HEK293T (cell line): ENCODE measurements at regions not wholly inside any gene's neighbourhood (a gene's known extent, or its start where the extent isn't known, plus 50 kb on each side); places are given as distances from the start of the nearest gene placed in this dataset.

Source experiments
- CTCF ChIA-PET: fragments of 350-600 bp; formaldehyde crosslinking; extraction: SDS; loops from one replicate; lab custom pipeline; 2021; ENCODE audit warnings: antibody characterized with exemption, inconsistent platforms; lab: Yijun Ruan, JAX
- POLR2A ChIA-PET: fragments of 350-600 bp; formaldehyde crosslinking; extraction: SDS; loops from one replicate; lab custom pipeline; 2020; ENCODE audit warnings: antibody characterized with exemption, inconsistent platforms; lab: Yijun Ruan, JAX
- DNase-seq: peaks from one replicate; pipeline ENCODE4 v3.0.0; 2012; ENCODE audit warnings: mixed read lengths; ENCODE audit errors: extremely low spot score
- ARNT ChIP-seq: fragments of 450-650 bp; IDR thresholded peaks from 2 replicates; pipeline ENCODE4 v1.6.1; 2017; ENCODE audit warnings: mild to moderate bottlenecking
- BHLHE40 ChIP-seq: fragments of 450-650 bp; IDR thresholded peaks from 2 replicates; pipeline ENCODE4 v1.6.1; 2016; ENCODE audit warnings: mild to moderate bottlenecking, moderate library complexity, borderline replicate concordance
- CTBP1 ChIP-seq: fragments of 450-650 bp; IDR thresholded peaks from 2 replicates; pipeline ENCODE4 v1.6.1; 2016; ENCODE audit warnings: borderline replicate concordance
- ELF4 ChIP-seq: fragments of 450-650 bp; IDR thresholded peaks from 2 replicates; pipeline ENCODE4 v1.6.1; 2017; ENCODE audit warnings: antibody characterized with exemption
- FOXA1 ChIP-seq: fragments of 450-650 bp; IDR thresholded peaks from 2 replicates; pipeline ENCODE4 v1.6.1; 2016; ENCODE audit warnings: mild to moderate bottlenecking
- FOXK2 ChIP-seq: fragments of 450-650 bp; IDR thresholded peaks from 2 replicates; pipeline ENCODE4 v1.6.1; 2016; ENCODE audit warnings: mild to moderate bottlenecking
- FOXM1 ChIP-seq: fragments of 450-650 bp; IDR thresholded peaks from 2 replicates; pipeline ENCODE4 v1.6.1; 2017; ENCODE audit warnings: mild to moderate bottlenecking, borderline replicate concordance
- HDGF ChIP-seq: fragments of 450-650 bp; IDR thresholded peaks from 2 replicates; pipeline ENCODE4 v1.6.1; 2017; ENCODE audit warnings: antibody characterized with exemption, borderline replicate concordance
- L3MBTL2 ChIP-seq: fragments of 450-650 bp; conservative IDR thresholded peaks from 2 replicates; pipeline ENCODE4 v1.6.1; 2016; ENCODE audit warnings: mild to moderate bottlenecking
- LEF1 ChIP-seq: fragments of 450-650 bp; IDR thresholded peaks from 2 replicates; pipeline ENCODE4 v1.6.1; 2017; ENCODE audit warnings: mild to moderate bottlenecking, borderline replicate concordance
- NFRKB ChIP-seq: fragments of 450-650 bp; IDR thresholded peaks from 2 replicates; pipeline ENCODE4 v1.6.1; 2016; ENCODE audit warnings: mild to moderate bottlenecking, moderate library complexity
- SP1 ChIP-seq: fragments of 450-650 bp; IDR thresholded peaks from 2 replicates; pipeline ENCODE4 v1.6.1; 2017
- SUZ12 ChIP-seq: fragments of 450-650 bp; IDR thresholded peaks from 2 replicates; pipeline ENCODE4 v1.6.1; 2016; ENCODE audit warnings: mild to moderate bottlenecking
- TARDBP ChIP-seq: fragments of 450-650 bp; IDR thresholded peaks from 2 replicates; pipeline ENCODE4 v1.6.1; 2016
- ZNF384 ChIP-seq: fragments of 450-650 bp; IDR thresholded peaks from 2 replicates; pipeline ENCODE4 v1.6.1; 2016
- TF ChIP-seq, protein P1 (sequence below): fragments of 450-650 bp; IDR thresholded peaks from 2 replicates; pipeline ENCODE4 v1.6.1; 2016

DNA sequence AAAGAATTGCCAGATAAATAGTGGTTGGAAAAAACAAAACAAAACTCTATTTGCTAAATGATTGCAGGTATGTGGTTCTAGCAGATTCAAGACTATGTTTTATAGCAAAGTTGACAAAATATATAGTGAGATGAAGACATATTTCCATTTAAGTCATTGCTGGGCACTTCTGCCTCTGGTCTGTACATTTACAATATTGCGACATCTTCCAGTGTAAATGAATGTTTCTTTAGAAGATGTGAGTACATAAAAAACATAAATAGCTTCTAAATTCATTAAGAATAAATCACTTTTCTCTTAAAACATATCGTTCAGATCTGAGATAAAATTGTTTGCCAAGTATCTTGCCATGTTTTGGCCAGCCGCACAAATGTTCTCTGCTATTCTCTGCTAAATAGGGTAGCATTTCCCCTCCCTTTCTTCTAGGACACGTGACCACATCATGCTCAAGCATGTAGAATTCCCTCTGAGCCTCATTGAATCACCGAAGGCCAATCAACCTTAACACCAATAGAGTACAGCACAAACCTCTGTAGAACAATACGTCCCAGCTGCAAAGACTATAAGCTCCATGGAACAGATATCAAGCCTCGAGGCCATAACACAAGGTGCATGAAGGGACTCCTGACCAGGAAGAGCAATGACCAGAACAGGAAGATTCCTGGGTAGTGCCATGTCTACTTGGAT is 1173.3 kb downstream of the GATA3 start:
- no peak for TF ChIP-seq CTBP1
- no peak for TF ChIP-seq ELF4
- TF ChIP-seq L3MBTL2 = no peak
- no peak for TF ChIP-seq ZNF384
- TF ChIP-seq LEF1 = no peak
- no peak for TF ChIP-seq SUZ12
- no peak for TF ChIP-seq HDGF
- TF ChIP-seq FOXM1 = no peak
- TF ChIP-seq, protein P1, sequence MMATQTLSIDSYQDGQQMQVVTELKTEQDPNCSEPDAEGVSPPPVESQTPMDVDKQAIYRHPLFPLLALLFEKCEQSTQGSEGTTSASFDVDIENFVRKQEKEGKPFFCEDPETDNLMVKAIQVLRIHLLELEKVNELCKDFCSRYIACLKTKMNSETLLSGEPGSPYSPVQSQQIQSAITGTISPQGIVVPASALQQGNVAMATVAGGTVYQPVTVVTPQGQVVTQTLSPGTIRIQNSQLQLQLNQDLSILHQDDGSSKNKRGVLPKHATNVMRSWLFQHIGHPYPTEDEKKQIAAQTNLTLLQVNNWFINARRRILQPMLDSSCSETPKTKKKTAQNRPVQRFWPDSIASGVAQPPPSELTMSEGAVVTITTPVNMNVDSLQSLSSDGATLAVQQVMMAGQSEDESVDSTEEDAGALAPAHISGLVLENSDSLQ = no peak
- TF ChIP-seq FOXK2 = no peak
- TF ChIP-seq BHLHE40 = no peak
- TF ChIP-seq TARDBP = no peak
- TF ChIP-seq ARNT = no peak
- DNase-seq = no peak
- POLR2A ChIA-PET = no interaction called here
- CTCF ChIA-PET = no interaction called here

- DNase-seq = no peak
- POLR2A ChIA-PET = no interaction called here
- TF ChIP-seq ELF4 (no peak), CTBP1 (no peak), SUZ12 (no peak), BHLHE40 (no peak), FOXM1 (no peak), SP1 (no peak), HDGF (no peak), ARNT (no peak), NFRKB (no peak), FOXK2 (no peak), ZNF384 (no peak), L3MBTL2 (no peak), TARDBP (no peak), LEF1 (no peak), FOXA1 (no peak)
- TF ChIP-seq, protein P1 = no peak
- CTCF ChIA-PET = no interaction called here
These were observed 1174.3 kb downstream of the GATA3 start for GRCh38 chr10:9228771-9229170.

DNA sequence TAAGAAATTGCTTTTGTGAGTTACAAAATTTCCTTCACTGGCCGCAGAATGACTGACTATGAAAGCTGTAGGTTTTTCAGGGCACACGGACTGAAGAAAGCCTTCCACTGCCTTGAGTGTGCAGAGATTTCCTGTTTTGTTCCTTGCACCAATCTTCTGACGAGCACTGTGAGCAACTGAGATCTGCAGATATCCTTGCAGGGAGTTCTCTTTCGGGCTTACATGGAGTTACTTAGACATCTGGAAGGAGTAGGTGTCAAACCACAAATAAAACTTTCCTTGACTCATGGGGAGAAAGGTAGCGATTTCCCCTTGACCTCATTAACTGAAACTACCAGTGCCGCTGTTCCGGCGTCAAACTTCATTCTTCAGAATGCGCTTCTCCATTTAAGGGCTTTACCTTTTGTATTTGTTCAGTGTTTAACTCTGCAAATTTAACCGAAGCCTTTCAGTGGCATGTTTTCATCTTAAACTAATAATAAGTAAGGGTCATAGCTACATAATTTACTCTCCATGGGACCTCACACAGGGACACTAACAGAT is 1175.3 kb downstream of the GATA3 start:
- CTCF ChIA-PET = interaction anchor here (0.7 kb wide), 1 partner anchor 12 kb away, joined by 3 read pairs; no protein-coding TSS in a partner anchor
- no peak for DNase-seq
- POLR2A ChIA-PET = no interaction called here
- TF ChIP-seq ZNF384 (no peak), TARDBP (no peak), SUZ12 (no peak), ARNT (no peak), CTBP1 (no peak), FOXK2 (no peak), BHLHE40 (no peak), FOXA1 (no peak), FOXM1 (no peak), L3MBTL2 (no peak)

- ChIA-PET POLR2A (no interaction called here), CTCF (no interaction called here)
These were observed 1176.1 kb downstream of the GATA3 start for GRCh38 chr10:9230625-9231024.

GRCh38 chr10:9234191-9234590 is 1179.7 kb downstream of the GATA3 start:
- ChIA-PET POLR2A (no interaction called here), CTCF (no interaction called here)
- TF ChIP-seq TARDBP (no peak), SUZ12 (no peak), FOXM1 (no peak), ELF4 (no peak), ZNF384 (no peak), BHLHE40 (no peak), CTBP1 (no peak)
- TF ChIP-seq, protein P1 = no peak
- no peak for DNase-seq

More at GRCh38 chr10:9230625-9231024, 1176.1 kb downstream of the GATA3 start:
- no peak for TF ChIP-seq CTBP1
- TF ChIP-seq, protein P1 = no peak
- no peak for TF ChIP-seq NFRKB
- TF ChIP-seq L3MBTL2 = no peak
- no peak for TF ChIP-seq ZNF384
- TF ChIP-seq SP1 = no peak
- TF ChIP-seq TARDBP = no peak
- TF ChIP-seq ARNT = no peak
- TF ChIP-seq SUZ12 = no peak
- TF ChIP-seq LEF1 = no peak
- TF ChIP-seq FOXA1 = no peak
- no peak for TF ChIP-seq FOXM1
- no peak for TF ChIP-seq FOXK2
- DNase-seq = no peak
